Fibroblast of skin of right quadriceps (primary cell): ENCODE measurements at regions not wholly inside any gene's neighbourhood (a gene's known extent, or its start where the extent isn't known, plus 50 kb on each side); places are given as distances from the start of the nearest gene placed in this dataset.

Experiments
- DNase-seq: peaks from one replicate; pipeline ENCODE4 v3.0.0-alpha.2; 2013

GRCh38 chr9:79896390-79896980 is 324.7 kb downstream of the TLE4 start:
- no peak for DNase-seq

- DNase-seq: no peak
These were observed 323.5 kb downstream of the TLE4 start for GRCh38 chr9:79895232-79895631.

- DNase-seq: no peak
These were observed 317.6 kb downstream of the TLE4 start for GRCh38 chr9:79889369-79889768.

GRCh38 chr9:79885093-79885857 is 313.5 kb downstream of the TLE4 start:
- no peak for DNase-seq

- DNase-seq: no peak
These were observed 312.8 kb downstream of the TLE4 start for GRCh38 chr9:79884546-79884945.

- DNase-seq: no peak
These were observed 311.4 kb downstream of the TLE4 start for GRCh38 chr9:79883073-79883645.

- no peak for DNase-seq
These were observed 308.9 kb downstream of the TLE4 start for GRCh38 chr9:79880626-79881025.

- DNase-seq: no peak
These were observed 306.3 kb downstream of the TLE4 start for GRCh38 chr9:79877943-79878602.

- no peak for DNase-seq
These were observed 296.9 kb downstream of the TLE4 start for GRCh38 chr9:79868567-79869189.

GRCh38 chr9:79862921-79863890 is 291.4 kb downstream of the TLE4 start:
- DNase-seq: no peak

- no peak for DNase-seq
These were observed 286.7 kb downstream of the TLE4 start for GRCh38 chr9:79858508-79858907.

GRCh38 chr9:79857188-79857587 is 285.4 kb downstream of the TLE4 start:
- DNase-seq: no peak

GRCh38 chr9:79847074-79847473 is 275.3 kb downstream of the TLE4 start:
- no peak for DNase-seq

GRCh38 chr9:79829566-79830302 is 258.0 kb downstream of the TLE4 start:
- DNase-seq: no peak

- no peak for DNase-seq
These were observed 252.5 kb downstream of the TLE4 start for GRCh38 chr9:79824265-79824664.

GRCh38 chr9:79817438-79818004 is 245.8 kb downstream of the TLE4 start:
- no peak for DNase-seq

- DNase-seq: no peak
These were observed 241.5 kb downstream of the TLE4 start for GRCh38 chr9:79813258-79813638.

GRCh38 chr9:79812507-79813257 is 240.9 kb downstream of the TLE4 start:
- DNase-seq: peak; percentile 2

- no peak for DNase-seq
These were observed 240.3 kb downstream of the TLE4 start for GRCh38 chr9:79812099-79812498.

GRCh38 chr9:79809931-79810330 is 238.2 kb downstream of the TLE4 start:
- peak; percentile 88 for DNase-seq
